RWPE2 (cell line): ENCODE measurements at regions not wholly inside any gene's neighbourhood (a gene's known extent, or its start where the extent isn't known, plus 50 kb on each side); places are given as distances from the start of the nearest gene placed in this dataset.

Source experiments
- ATAC-seq: fragments of 200-7000 bp; cut with Tn5 transposase; 3 replicates; pipeline ENCODE4 v1.9.1; 2021; ENCODE audit warnings: low read depth
- DNase-seq: peaks from one replicate; pipeline ENCODE4 v3.0.0-alpha.2; 2020; ENCODE audit warnings: low spot score
- H3K27ac ChIP-seq: fragments of 450-650 bp; 2 replicates; pipeline ENCODE4 v1.5.1; 2017; ENCODE audit warnings: mild to moderate bottlenecking; ENCODE audit not compliant: poor library complexity, severe bottlenecking
- H3K27me3 ChIP-seq: fragments of 250-450 bp; sonication (Bioruptor Pico); 2 replicates; pipeline ENCODE4 v1.5.1; 2021; ENCODE audit warnings: mild to moderate bottlenecking, moderate library complexity; ENCODE audit not compliant: insufficient read depth, poor library complexity, severe bottlenecking
- H3K36me3 ChIP-seq: fragments of 250-450 bp; sonication (Bioruptor Pico); 2 replicates; pipeline ENCODE4 v1.5.1; 2020; ENCODE audit warnings: low read depth, mild to moderate bottlenecking, moderate library complexity
- H3K4me1 ChIP-seq: fragments of 250-450 bp; sonication (Bioruptor Pico); 2 replicates; pipeline ENCODE4 v1.5.1; 2021; ENCODE audit warnings: mild to moderate bottlenecking, moderate library complexity; ENCODE audit not compliant: insufficient read depth, poor library complexity, severe bottlenecking
- H3K4me3 ChIP-seq: fragments of 250-450 bp; sonication (Bioruptor Pico); 2 replicates; pipeline ENCODE4 v1.5.1; 2021; ENCODE audit warnings: mild to moderate bottlenecking, moderate library complexity; ENCODE audit not compliant: severe bottlenecking
- H3K9me3 ChIP-seq: fragments of 250-450 bp; sonication (Bioruptor Pico); 2 replicates; pipeline ENCODE4 v1.5.1; 2021; ENCODE audit warnings: mild to moderate bottlenecking, moderate library complexity; ENCODE audit not compliant: severe bottlenecking
- CTCF ChIP-seq: fragments of 450-650 bp; IDR thresholded peaks from one replicate; pipeline ENCODE4 v1.5.1; 2017; ENCODE audit warnings: mild to moderate bottlenecking, moderate library complexity; ENCODE audit not compliant: poor library complexity, severe bottlenecking

GRCh38 chr5:169439362-169439761, 138.4 kb upstream of the SLIT3 start:
- DNase-seq (no peak), ATAC-seq (no peak)
- no peaks in the 10 kb centered on the region for H3K36me3 ChIP-seq
- no peak overlapping the region for H3K27ac ChIP-seq
- no peaks in the 10 kb centered on the region for H3K9me3 ChIP-seq
- no peaks in the 10 kb centered on the region for H3K27me3 ChIP-seq
- TF ChIP-seq CTCF: no peak
- H3K4me1 ChIP-seq: peaks cover 4% of the 10 kb centered on the region
- H3K4me3 ChIP-seq: no peak overlapping the region

- Histone ChIP-seq H3K4me3 (no peak overlapping the region), H3K9me3 (no peaks in the 10 kb centered on the region), H3K27ac (no peak overlapping the region), H3K27me3 (no peaks in the 10 kb centered on the region), H3K36me3 (no peaks in the 10 kb centered on the region), H3K4me1 (peaks cover 17% of the 10 kb centered on the region)
- TF ChIP-seq CTCF: no peak
- DNase-seq (no peak), ATAC-seq (no peak)
Measured at GRCh38 chr5:169435506-169436229, 134.7 kb upstream of the SLIT3 start.

- Histone ChIP-seq H3K36me3 (no peaks in the 10 kb centered on the region), H3K27me3 (no peaks in the 10 kb centered on the region), H3K4me3 (no peak overlapping the region), H3K9me3 (no peaks in the 10 kb centered on the region), H3K27ac (no peak overlapping the region), H3K4me1 (peaks cover 14% of the 10 kb centered on the region)
- TF ChIP-seq CTCF: no peak
- DNase-seq (no peak), ATAC-seq (no peak)
Measured at GRCh38 chr5:169433221-169433651, 132.3 kb upstream of the SLIT3 start.

- ATAC-seq (peak; percentile 79), DNase-seq (no peak)
- Histone ChIP-seq H3K27ac (peak overlapping the region; percentile 51), H3K4me1 (peaks cover 14% of the 10 kb centered on the region), H3K4me3 (no peak overlapping the region), H3K36me3 (no peaks in the 10 kb centered on the region), H3K9me3 (no peaks in the 10 kb centered on the region), H3K27me3 (no peaks in the 10 kb centered on the region)
- no peak for TF ChIP-seq CTCF
Measured at GRCh38 chr5:169431386-169431785, 130.4 kb upstream of the SLIT3 start.

- no peaks in the 10 kb centered on the region for H3K36me3 ChIP-seq
- no peak for ATAC-seq
- peaks cover 14% of the 10 kb centered on the region for H3K4me1 ChIP-seq
- DNase-seq: no peak
- peak overlapping the region; percentile 51 for H3K27ac ChIP-seq
- no peak overlapping the region for H3K4me3 ChIP-seq
- no peak for TF ChIP-seq CTCF
- no peaks in the 10 kb centered on the region for H3K9me3 ChIP-seq
- H3K27me3 ChIP-seq: no peaks in the 10 kb centered on the region
Measured at GRCh38 chr5:169430671-169431070, 129.7 kb upstream of the SLIT3 start.
